Lower leg skin (tissue), 3 donors: ENCODE measurements at regions not wholly inside any gene's neighbourhood (a gene's known extent, or its start where the extent isn't known, plus 50 kb on each side); places are given as distances from the start of the nearest gene placed in this dataset.

Experiments
- POLR2A ChIP-seq, 2 donors: fragments of 450-650 bp; IDR thresholded peaks; one replicate each; pipeline ENCODE4 v1.6.1; 2016 to 2017; ENCODE audit warnings: antibody characterized with exemption in 2 of 2, mild to moderate bottlenecking in 1 of 2, moderate library complexity in 1 of 2
- TF ChIP-seq, protein P1 (sequence below), 3 donors: fragments of 450-650 bp; IDR thresholded peaks; one replicate each; pipeline ENCODE4 v1.5.1; 2016; ENCODE audit warnings: antibody characterized with exemption in 3 of 3, mild to moderate bottlenecking in 3 of 3, moderate library complexity in 2 of 3

DNA sequence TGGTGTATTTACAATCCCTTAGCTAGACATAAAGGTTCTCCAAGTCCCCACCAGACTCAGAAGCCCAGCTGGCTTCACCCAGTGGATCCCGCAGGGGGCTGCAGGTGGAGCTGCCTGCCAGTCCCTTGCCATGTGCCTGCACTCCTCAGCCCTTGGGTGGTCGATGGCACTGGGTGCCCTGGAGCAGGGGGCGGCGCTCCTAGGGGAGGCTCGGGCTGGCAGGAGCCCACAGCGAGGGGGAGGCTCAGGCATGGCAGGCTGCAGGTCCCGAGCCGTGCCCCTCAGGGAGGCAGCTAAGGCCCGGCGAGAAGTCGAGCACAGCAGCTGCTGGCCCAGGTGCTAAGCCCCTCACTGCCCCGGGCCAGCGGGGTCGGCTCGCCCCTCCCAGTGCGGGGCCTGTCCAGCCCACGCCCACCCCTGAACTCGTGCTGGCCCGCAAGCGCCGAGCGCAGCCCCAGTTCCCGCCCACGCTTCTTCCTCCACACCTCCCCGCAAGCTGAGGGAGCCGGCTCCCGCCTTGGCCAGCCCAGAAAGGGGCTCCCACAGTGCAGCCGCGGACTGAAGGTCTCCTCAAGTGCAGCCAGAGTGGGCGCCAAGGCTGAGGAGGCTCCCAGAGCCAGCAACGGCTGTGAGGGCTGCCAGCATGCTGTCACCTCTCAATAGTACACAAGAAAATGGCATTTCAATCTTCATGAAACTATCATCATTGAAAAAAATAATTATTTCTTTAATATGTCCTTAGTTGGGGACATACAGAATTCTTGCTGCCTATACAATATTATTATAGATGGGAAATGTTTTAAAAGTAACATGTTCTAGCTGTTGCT lies 189.1 kb downstream of the SLC7A11 start:
- TF ChIP-seq, protein P1, sequence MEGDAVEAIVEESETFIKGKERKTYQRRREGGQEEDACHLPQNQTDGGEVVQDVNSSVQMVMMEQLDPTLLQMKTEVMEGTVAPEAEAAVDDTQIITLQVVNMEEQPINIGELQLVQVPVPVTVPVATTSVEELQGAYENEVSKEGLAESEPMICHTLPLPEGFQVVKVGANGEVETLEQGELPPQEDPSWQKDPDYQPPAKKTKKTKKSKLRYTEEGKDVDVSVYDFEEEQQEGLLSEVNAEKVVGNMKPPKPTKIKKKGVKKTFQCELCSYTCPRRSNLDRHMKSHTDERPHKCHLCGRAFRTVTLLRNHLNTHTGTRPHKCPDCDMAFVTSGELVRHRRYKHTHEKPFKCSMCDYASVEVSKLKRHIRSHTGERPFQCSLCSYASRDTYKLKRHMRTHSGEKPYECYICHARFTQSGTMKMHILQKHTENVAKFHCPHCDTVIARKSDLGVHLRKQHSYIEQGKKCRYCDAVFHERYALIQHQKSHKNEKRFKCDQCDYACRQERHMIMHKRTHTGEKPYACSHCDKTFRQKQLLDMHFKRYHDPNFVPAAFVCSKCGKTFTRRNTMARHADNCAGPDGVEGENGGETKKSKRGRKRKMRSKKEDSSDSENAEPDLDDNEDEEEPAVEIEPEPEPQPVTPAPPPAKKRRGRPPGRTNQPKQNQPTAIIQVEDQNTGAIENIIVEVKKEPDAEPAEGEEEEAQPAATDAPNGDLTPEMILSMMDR (IDR thresholded peaks at IDR 0.05): no peak
- TF ChIP-seq POLR2A (IDR thresholded peaks at IDR 0.05): no peak
